HEK293 (cell line): ENCODE measurements at regions not wholly inside any gene's neighbourhood (a gene's known extent, or its start where the extent isn't known, plus 50 kb on each side); places are given as distances from the start of the nearest gene placed in this dataset.

ENCODE experiments used
- YY1 ChIP-seq: fragments of 450-650 bp; formaldehyde crosslinking; IDR thresholded peaks from 2 replicates; pipeline ENCODE4 v1.5.1; 2018; ENCODE audit warnings: missing biosample characterization, missing genetic modification characterization
- ZNF132 ChIP-seq: fragments of 450-650 bp; formaldehyde crosslinking; IDR thresholded peaks from 2 replicates; pipeline ENCODE4 v1.5.1; 2017; ENCODE audit warnings: missing biosample characterization, missing genetic modification characterization, borderline replicate concordance
- ZNF350 ChIP-seq: fragments of 450-650 bp; formaldehyde crosslinking; IDR thresholded peaks from 2 replicates; pipeline ENCODE4 v1.5.0; 2017; ENCODE audit warnings: missing biosample characterization, mild to moderate bottlenecking, missing genetic modification characterization
- ZNF37A ChIP-seq: fragments of 450-650 bp; IDR thresholded peaks from 2 replicates; pipeline ENCODE4 v1.5.1; 2018; ENCODE audit warnings: missing biosample characterization, missing genetic modification characterization
- ZNF558 ChIP-seq: fragments of 450-650 bp; formaldehyde crosslinking; IDR thresholded peaks from 2 replicates; pipeline ENCODE4 v1.5.1; 2016; ENCODE audit warnings: missing biosample characterization, missing genetic modification characterization
- ZNF596 ChIP-seq: fragments of 450-650 bp; IDR thresholded peaks from 2 replicates; pipeline ENCODE4 v1.5.0; 2018; ENCODE audit warnings: missing biosample characterization, mild to moderate bottlenecking, missing genetic modification characterization, moderate library complexity
- ZNF747 ChIP-seq: fragments of 450-650 bp; formaldehyde crosslinking; IDR thresholded peaks from 2 replicates; pipeline ENCODE4 v1.5.1; 2016; ENCODE audit warnings: missing biosample characterization, missing genetic modification characterization
- TF ChIP-seq, protein P1 (sequence below): fragments of 450-650 bp; formaldehyde crosslinking; IDR thresholded peaks from 2 replicates; pipeline ENCODE4 v1.5.1; 2016; ENCODE audit warnings: missing biosample characterization, missing genetic modification characterization
- TF ChIP-seq, protein P2 (sequence below): fragments of 450-650 bp; formaldehyde crosslinking; IDR thresholded peaks from 2 replicates; pipeline ENCODE4 v1.5.1; 2016; ENCODE audit warnings: missing biosample characterization, missing genetic modification characterization
- TF ChIP-seq, protein P3 (sequence below): fragments of 450-650 bp; formaldehyde crosslinking; IDR thresholded peaks from 2 replicates; pipeline ENCODE4 v1.5.1; 2016; ENCODE audit warnings: missing biosample characterization, missing genetic modification characterization, low read depth
- TF ChIP-seq, protein P4 (sequence below): fragments of 450-650 bp; formaldehyde crosslinking; IDR thresholded peaks from 2 replicates; pipeline ENCODE4 v1.5.1; 2017; ENCODE audit warnings: missing biosample characterization, missing genetic modification characterization
- TF ChIP-seq, protein P5 (sequence below): fragments of 450-650 bp; formaldehyde crosslinking; conservative IDR thresholded peaks from 2 replicates; pipeline ENCODE4 v1.5.1; 2016; ENCODE audit warnings: low read depth, missing biosample characterization, missing genetic modification characterization
- TF ChIP-seq, protein P6 (sequence below): fragments of 450-650 bp; formaldehyde crosslinking; conservative IDR thresholded peaks from 2 replicates; pipeline ENCODE4 v1.5.1; 2016; ENCODE audit warnings: low read depth, missing biosample characterization, missing genetic modification characterization

DNA sequence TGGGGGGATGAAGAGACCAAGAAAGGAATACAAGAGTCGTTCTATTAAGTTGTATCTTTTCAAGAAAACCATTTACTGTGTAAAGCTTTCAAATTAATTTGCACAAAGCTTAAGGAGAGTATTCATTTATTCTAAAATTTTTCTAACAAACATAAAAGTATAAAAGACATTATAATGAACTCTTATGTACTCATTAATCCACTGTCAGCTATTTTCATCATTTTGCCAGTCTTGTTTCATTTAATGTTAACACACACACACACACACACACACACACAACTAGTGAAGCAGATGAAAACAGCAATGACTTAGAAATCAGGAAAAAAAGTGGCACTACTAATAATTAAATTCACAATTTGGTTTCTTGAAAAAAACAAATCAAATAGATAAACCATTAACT, 176.7 kb downstream of the TLE1 start:
- TF ChIP-seq, protein P1, sequence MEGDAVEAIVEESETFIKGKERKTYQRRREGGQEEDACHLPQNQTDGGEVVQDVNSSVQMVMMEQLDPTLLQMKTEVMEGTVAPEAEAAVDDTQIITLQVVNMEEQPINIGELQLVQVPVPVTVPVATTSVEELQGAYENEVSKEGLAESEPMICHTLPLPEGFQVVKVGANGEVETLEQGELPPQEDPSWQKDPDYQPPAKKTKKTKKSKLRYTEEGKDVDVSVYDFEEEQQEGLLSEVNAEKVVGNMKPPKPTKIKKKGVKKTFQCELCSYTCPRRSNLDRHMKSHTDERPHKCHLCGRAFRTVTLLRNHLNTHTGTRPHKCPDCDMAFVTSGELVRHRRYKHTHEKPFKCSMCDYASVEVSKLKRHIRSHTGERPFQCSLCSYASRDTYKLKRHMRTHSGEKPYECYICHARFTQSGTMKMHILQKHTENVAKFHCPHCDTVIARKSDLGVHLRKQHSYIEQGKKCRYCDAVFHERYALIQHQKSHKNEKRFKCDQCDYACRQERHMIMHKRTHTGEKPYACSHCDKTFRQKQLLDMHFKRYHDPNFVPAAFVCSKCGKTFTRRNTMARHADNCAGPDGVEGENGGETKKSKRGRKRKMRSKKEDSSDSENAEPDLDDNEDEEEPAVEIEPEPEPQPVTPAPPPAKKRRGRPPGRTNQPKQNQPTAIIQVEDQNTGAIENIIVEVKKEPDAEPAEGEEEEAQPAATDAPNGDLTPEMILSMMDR, result no peak
- TF ChIP-seq ZNF132 (tag by site-specific recombination) (no peak), ZNF747 (no peak), YY1 (tag by site-specific recombination) (no peak), ZNF596 (tag by site-specific recombination) (no peak), ZNF37A (no peak), ZNF350 (tag by site-specific recombination) (no peak), ZNF558 (tag by site-specific recombination) (no peak)
- TF ChIP-seq, protein P2, sequence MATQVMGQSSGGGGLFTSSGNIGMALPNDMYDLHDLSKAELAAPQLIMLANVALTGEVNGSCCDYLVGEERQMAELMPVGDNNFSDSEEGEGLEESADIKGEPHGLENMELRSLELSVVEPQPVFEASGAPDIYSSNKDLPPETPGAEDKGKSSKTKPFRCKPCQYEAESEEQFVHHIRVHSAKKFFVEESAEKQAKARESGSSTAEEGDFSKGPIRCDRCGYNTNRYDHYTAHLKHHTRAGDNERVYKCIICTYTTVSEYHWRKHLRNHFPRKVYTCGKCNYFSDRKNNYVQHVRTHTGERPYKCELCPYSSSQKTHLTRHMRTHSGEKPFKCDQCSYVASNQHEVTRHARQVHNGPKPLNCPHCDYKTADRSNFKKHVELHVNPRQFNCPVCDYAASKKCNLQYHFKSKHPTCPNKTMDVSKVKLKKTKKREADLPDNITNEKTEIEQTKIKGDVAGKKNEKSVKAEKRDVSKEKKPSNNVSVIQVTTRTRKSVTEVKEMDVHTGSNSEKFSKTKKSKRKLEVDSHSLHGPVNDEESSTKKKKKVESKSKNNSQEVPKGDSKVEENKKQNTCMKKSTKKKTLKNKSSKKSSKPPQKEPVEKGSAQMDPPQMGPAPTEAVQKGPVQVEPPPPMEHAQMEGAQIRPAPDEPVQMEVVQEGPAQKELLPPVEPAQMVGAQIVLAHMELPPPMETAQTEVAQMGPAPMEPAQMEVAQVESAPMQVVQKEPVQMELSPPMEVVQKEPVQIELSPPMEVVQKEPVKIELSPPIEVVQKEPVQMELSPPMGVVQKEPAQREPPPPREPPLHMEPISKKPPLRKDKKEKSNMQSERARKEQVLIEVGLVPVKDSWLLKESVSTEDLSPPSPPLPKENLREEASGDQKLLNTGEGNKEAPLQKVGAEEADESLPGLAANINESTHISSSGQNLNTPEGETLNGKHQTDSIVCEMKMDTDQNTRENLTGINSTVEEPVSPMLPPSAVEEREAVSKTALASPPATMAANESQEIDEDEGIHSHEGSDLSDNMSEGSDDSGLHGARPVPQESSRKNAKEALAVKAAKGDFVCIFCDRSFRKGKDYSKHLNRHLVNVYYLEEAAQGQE (tag by site-specific recombination), result no peak
- TF ChIP-seq, protein P3, sequence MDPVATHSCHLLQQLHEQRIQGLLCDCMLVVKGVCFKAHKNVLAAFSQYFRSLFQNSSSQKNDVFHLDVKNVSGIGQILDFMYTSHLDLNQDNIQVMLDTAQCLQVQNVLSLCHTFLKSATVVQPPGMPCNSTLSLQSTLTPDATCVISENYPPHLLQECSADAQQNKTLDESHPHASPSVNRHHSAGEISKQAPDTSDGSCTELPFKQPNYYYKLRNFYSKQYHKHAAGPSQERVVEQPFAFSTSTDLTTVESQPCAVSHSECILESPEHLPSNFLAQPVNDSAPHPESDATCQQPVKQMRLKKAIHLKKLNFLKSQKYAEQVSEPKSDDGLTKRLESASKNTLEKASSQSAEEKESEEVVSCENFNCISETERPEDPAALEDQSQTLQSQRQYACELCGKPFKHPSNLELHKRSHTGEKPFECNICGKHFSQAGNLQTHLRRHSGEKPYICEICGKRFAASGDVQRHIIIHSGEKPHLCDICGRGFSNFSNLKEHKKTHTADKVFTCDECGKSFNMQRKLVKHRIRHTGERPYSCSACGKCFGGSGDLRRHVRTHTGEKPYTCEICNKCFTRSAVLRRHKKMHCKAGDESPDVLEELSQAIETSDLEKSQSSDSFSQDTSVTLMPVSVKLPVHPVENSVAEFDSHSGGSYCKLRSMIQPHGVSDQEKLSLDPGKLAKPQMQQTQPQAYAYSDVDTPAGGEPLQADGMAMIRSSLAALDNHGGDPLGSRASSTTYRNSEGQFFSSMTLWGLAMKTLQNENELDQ (tag by site-specific recombination), result no peak
- TF ChIP-seq, protein P4, sequence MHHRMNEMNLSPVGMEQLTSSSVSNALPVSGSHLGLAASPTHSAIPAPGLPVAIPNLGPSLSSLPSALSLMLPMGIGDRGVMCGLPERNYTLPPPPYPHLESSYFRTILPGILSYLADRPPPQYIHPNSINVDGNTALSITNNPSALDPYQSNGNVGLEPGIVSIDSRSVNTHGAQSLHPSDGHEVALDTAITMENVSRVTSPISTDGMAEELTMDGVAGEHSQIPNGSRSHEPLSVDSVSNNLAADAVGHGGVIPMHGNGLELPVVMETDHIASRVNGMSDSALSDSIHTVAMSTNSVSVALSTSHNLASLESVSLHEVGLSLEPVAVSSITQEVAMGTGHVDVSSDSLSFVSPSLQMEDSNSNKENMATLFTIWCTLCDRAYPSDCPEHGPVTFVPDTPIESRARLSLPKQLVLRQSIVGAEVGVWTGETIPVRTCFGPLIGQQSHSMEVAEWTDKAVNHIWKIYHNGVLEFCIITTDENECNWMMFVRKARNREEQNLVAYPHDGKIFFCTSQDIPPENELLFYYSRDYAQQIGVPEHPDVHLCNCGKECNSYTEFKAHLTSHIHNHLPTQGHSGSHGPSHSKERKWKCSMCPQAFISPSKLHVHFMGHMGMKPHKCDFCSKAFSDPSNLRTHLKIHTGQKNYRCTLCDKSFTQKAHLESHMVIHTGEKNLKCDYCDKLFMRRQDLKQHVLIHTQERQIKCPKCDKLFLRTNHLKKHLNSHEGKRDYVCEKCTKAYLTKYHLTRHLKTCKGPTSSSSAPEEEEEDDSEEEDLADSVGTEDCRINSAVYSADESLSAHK (tag by site-specific recombination), result no peak
- TF ChIP-seq, protein P5, sequence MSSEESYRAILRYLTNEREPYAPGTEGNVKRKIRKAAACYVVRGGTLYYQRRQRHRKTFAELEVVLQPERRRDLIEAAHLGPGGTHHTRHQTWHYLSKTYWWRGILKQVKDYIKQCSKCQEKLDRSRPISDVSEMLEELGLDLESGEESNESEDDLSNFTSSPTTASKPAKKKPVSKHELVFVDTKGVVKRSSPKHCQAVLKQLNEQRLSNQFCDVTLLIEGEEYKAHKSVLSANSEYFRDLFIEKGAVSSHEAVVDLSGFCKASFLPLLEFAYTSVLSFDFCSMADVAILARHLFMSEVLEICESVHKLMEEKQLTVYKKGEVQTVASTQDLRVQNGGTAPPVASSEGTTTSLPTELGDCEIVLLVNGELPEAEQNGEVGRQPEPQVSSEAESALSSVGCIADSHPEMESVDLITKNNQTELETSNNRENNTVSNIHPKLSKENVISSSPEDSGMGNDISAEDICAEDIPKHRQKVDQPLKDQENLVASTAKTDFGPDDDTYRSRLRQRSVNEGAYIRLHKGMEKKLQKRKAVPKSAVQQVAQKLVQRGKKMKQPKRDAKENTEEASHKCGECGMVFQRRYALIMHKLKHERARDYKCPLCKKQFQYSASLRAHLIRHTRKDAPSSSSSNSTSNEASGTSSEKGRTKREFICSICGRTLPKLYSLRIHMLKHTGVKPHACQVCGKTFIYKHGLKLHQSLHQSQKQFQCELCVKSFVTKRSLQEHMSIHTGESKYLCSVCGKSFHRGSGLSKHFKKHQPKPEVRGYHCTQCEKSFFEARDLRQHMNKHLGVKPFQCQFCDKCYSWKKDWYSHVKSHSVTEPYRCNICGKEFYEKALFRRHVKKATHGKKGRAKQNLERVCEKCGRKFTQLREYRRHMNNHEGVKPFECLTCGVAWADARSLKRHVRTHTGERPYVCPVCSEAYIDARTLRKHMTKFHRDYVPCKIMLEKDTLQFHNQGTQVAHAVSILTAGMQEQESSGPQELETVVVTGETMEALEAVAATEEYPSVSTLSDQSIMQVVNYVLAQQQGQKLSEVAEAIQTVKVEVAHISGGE (tag by site-specific recombination), result no peak
- TF ChIP-seq, protein P6, sequence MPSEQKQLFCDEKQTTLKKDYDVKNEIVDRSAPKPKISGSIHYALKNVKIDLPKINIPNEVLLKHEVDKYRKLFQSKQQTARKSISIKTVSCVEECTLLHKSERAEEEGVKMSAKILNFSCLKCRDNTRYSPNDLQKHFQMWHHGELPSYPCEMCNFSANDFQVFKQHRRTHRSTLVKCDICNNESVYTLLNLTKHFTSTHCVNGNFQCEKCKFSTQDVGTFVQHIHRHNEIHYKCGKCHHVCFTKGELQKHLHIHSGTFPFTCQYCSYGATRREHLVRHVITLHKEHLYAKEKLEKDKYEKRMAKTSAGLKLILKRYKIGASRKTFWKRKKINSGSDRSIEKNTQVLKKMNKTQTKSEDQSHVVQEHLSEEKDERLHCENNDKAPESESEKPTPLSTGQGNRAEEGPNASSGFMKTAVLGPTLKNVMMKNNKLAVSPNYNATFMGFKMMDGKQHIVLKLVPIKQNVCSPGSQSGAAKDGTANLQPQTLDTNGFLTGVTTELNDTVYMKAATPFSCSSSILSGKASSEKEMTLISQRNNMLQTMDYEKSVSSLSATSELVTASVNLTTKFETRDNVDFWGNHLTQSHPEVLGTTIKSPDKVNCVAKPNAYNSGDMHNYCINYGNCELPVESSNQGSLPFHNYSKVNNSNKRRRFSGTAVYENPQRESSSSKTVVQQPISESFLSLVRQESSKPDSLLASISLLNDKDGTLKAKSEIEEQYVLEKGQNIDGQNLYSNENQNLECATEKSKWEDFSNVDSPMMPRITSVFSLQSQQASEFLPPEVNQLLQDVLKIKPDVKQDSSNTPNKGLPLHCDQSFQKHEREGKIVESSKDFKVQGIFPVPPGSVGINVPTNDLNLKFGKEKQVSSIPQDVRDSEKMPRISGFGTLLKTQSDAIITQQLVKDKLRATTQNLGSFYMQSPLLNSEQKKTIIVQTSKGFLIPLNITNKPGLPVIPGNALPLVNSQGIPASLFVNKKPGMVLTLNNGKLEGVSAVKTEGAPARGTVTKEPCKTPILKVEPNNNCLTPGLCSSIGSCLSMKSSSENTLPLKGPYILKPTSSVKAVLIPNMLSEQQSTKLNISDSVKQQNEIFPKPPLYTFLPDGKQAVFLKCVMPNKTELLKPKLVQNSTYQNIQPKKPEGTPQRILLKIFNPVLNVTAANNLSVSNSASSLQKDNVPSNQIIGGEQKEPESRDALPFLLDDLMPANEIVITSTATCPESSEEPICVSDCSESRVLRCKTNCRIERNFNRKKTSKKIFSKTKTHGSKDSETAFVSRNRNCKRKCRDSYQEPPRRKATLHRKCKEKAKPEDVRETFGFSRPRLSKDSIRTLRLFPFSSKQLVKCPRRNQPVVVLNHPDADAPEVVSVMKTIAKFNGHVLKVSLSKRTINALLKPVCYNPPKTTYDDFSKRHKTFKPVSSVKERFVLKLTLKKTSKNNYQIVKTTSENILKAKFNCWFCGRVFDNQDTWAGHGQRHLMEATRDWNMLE (tag by site-specific recombination), result no peak
